Epithelial cell of prostate (primary cell): ENCODE measurements at regions not wholly inside any gene's neighbourhood (a gene's known extent, or its start where the extent isn't known, plus 50 kb on each side); places are given as distances from the start of the nearest gene placed in this dataset.
"Not testable (repeated sequence)": the region's sequence is repeated elsewhere in the genome, so short reads cannot be mapped to it uniquely, and the experiment has no call there.

ENCODE experiments used
- DNase-seq: peaks from one replicate; pipeline ENCODE4 v3.0.0-alpha.2; 2011; ENCODE audit warnings: low read depth, low spot score
- H3K27ac ChIP-seq: fragments of 450-650 bp; 2 replicates; pipeline ENCODE4 v1.5.1; 2017; ENCODE audit warnings: mild to moderate bottlenecking

DNA sequence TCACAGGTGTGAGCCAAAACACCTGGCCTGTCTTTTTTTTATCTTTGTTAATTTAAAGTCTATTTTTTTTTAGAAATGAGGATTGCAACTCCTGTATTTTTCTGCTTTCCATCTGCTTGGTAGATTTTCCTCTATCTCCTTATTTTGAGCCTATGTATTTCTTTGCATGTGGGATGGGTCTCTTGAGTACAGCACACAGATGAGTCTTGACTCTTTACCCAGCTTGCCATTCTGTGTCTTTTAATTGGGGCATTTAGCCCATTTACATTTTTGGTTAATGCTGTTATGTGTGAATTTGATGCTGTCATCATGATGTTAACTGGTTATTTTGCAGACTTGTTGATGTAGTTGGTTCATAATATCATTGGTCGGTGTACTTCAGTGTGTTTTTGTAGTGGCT, 317.4 kb downstream of the IPO8 start:
- no peak for DNase-seq
- no peak overlapping the region for H3K27ac ChIP-seq

DNA sequence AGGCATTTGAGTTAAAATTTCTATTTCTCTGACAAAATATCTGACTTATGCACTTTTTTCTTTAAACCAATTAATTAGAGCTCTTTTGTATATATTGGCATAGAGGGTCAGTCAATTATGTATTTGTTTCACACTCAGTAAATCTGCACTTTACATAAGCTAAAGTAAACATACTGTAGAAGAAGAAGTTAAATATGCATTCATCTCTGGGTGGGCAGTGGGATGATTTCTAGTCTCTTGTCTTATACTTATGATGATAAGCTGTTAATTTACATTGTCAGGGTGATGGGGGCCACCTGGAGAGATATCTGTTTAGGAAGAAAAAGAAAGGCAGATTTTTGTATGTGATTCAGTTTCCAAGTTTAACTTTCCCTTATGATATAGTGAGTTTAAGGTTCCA, 330.8 kb downstream of the IPO8 start:
- DNase-seq: no peak
- no peak overlapping the region for H3K27ac ChIP-seq

DNA sequence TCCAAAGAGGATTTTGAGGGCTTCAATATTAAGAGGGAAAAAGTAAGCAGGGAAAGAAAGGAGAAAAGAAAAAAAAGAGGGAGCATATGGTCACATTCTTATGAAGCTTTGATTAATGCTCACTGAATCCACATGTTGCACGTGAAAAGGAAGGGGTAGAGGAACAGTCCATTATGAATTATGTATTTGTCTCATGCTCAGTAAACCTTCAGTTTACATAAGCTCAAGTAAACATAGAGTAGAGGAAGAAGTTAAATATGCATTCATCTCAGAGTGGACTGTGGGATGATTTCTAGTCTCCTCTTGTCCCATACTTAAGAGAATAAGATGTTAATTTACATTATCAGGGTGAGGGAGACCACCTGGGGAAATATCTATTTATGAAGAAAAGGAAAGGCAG, 334.5 kb downstream of the IPO8 start:
- H3K27ac ChIP-seq: no peak overlapping the region
- no peak for DNase-seq

DNA sequence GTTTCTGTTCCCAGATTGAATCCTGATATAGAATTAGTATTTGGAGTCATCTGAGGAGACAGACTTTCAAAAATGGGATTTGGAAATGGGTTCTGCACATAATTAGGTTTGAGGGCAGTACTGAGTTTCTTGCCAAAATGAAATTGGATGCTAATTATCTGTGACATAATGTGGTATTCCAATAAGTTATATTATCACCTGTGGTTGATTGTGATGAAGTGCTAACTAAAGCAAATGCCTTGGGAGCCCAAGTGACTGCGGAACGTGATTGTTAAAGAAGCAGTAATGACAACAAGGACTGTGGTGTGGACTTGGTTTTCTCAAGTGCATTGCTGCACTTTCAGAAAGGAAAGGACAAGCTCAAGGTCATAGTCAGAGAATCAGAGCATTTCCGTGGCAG, 337.0 kb downstream of the IPO8 start:
- no peak overlapping the region for H3K27ac ChIP-seq
- DNase-seq: no peak

DNA sequence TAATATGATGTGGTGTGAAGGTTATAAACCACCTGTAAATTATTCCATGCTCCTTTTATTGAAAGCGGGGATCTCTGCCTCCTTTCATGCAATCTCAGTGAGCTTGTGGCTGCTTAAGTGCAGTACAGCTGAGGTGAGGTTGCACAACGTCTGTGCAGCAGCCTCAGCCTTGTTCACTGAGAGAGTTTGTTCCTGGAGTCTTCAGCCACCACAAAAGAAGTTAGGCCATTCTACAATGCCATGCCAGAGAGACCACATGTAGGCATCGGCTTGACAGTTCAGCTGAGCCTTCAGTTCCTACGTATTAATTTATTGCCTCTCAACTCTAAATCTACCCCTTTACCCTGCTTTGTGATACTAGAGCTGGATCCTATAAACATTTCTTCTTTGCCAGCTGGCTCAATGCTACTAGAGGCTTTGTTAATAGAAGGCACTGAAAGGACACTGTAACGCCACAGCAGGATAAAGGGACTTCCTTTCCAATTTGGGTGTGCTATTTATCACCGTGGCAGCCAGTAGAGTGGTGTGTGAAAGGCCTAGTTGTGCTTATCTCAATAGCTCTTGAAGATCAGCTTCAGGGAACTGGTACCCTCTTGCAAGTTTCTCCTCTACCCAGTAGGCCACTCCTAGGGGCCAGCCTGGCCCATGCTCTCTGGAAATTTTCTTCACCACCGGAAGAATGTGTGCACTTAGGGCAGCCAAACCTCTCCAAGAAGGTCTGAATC, 337.7 kb downstream of the IPO8 start:
- H3K27ac ChIP-seq: no peak overlapping the region
- DNase-seq: no peak

GRCh38 chr12:30345744-30346471, 349.8 kb downstream of the IPO8 start:
- H3K27ac ChIP-seq: no peak overlapping the region
- no peak for DNase-seq

- no peak for DNase-seq
Observed at GRCh38 chr12:30330565-30330964, 365.1 kb downstream of the IPO8 start.

GRCh38 chr12:30329281-30329680, 366.4 kb downstream of the IPO8 start:
- DNase-seq: no peak
- H3K27ac ChIP-seq: no peak overlapping the region

More at GRCh38 chr12:30330565-30330964, 365.1 kb downstream of the IPO8 start:
- H3K27ac ChIP-seq: no peak overlapping the region

DNA sequence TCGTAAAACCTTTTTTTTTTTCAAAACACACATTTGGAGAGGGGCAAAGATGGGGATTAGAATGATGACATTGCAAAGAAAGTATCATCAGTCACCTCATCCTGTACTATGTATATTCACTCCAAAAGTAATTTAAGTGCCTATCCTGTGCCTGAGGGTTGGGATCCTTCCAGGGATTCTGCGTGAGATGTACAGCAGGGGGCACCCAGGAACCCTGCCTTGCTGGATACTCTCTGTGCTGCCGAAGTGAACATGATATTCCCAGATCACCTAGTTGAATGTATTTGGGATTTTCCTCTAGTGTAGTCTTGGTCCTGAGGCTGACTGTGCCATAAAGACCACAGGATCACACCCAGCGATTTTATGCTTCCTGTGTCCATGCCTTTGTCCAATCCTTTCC, 372.7 kb downstream of the IPO8 start:
- DNase-seq: no peak
- H3K27ac ChIP-seq: no peak overlapping the region

GRCh38 chr12:30320561-30320960, 375.1 kb downstream of the IPO8 start:
- no peak overlapping the region for H3K27ac ChIP-seq
- DNase-seq: no peak

GRCh38 chr12:30314506-30315100, 381.1 kb downstream of the IPO8 start:
- no peak for DNase-seq

GRCh38 chr12:30308010-30308717, 387.5 kb downstream of the IPO8 start:
- no peak overlapping the region for H3K27ac ChIP-seq
- no peak for DNase-seq

More at GRCh38 chr12:30314506-30315100, 381.1 kb downstream of the IPO8 start:
- no peak overlapping the region for H3K27ac ChIP-seq

GRCh38 chr12:30304528-30304927, 391.1 kb downstream of the IPO8 start:
- DNase-seq: no peak

DNA sequence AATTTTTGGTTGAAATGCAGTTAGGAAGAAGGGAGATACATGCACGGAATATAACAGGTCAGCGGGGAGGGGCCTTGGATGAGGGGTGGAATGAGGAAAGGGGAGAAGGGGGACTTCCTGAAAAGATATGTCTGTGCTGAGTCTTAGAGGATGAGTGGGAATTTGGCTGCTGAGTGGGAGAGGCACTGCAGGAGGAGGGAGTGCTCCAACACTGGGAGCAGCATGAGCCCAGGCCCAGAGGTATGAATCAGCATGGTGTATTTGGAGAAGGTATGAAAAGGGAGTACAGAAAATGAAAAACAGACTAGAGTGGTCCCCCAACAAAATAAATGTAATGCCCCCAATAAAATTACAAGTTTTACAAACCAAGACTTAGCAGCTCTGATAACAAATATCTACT, 394.4 kb downstream of the IPO8 start:
- H3K27ac ChIP-seq: no peak overlapping the region
- no peak for DNase-seq

More at GRCh38 chr12:30304528-30304927, 391.1 kb downstream of the IPO8 start:
- H3K27ac ChIP-seq: no peak overlapping the region

GRCh38 chr12:30296486-30296885, 399.2 kb downstream of the IPO8 start:
- no peak overlapping the region for H3K27ac ChIP-seq
- DNase-seq: no peak

DNA sequence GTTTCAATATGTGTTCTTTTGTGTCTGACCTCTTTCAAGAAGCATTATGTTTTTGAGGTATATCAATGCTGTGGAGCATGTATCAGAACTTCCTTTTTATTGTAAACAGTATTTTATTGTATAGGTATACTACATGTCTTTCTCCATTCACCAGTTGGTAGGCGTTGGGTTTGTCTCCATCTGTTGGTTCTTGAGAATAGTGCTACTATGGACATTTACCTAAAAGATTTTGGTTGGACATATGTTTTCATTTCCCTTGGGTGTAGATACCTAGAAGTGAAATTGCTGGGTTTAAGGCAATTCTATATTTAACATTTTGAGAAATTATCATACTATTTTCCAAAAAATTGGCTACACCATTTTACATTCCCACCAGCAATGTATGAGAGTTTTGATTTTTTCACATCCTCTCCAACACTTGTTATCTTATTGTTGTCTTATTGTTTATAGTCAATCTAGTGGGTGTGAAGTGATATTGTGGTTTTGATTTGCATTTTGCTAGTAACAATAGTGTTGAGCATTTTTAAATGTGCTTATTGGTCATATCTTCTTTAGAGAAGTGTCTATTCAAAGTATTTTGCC, 409.2 kb downstream of the IPO8 start:
- no peak for DNase-seq
- H3K27ac ChIP-seq: no peak overlapping the region

DNA sequence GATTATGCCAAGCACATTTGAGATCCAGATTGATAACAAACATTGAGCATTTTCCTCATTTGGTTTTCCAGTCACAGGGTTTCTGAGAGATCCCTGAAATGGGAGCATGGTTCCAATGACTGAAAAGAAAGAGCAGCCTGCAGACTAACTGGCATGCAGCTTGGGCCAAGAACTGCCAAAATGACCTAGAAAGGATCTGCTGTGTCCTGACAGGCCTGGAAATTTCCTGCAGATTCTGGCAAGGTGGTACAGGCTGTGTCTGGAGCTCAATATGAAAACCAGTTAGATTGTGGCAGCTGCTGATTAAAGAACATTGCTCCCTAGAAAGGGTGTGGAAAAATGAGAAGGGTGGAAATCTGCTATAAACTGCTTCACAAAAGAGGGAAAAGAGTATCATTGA, 417.3 kb downstream of the IPO8 start:
- no peak overlapping the region for H3K27ac ChIP-seq
- no peak for DNase-seq

- DNase-seq, H3K27ac ChIP-seq: not testable (repeated sequence)
Observed at GRCh38 chr12:30272515-30272914, 423.2 kb downstream of the IPO8 start.

DNA sequence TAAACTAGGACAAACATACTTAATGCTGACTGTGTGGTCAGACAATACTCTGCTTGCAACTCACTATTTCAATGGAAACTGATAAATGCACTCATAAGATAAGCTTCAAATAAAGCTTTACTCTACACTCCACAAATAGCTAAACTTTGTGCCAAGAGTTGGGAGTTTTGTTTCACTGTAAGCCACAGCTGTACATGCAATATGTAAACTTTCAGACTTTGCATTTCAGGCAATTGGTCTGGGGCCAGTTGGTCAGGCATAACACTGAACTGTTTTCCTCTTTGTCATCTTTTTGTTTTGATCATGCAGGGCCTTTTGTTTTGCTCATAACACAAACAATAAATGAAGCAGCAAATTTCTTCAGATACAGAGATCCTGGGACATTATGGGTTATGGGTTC, 426.2 kb downstream of the IPO8 start:
- H3K27ac ChIP-seq: no peak overlapping the region
- no peak for DNase-seq

DNA sequence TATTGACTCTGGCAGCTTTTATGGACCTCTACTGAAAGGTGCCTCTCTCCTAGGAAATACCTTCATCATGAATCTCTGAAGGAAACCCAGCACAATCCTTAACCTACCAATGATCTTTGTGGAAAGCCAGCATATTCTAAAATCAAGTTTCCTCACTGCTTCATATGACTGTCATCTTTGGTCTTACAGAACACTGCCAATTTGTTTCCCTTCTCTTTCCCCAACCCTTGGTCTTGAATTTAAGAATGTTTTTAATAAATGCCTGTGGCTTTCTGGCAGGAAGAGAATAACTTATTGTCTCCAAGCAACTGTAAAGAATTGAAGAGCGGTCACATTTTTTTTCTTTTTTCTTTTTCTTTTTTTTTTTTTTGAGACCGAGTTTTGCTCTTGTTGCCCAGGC, 427.6 kb downstream of the IPO8 start:
- DNase-seq: no peak
- H3K27ac ChIP-seq: no peak overlapping the region
